ENCODE measurements at regions not wholly inside any gene's neighbourhood (a gene's known extent, or its start where the extent isn't known, plus 50 kb on each side); places are given as distances from the start of the nearest gene placed in this dataset.

DNA sequence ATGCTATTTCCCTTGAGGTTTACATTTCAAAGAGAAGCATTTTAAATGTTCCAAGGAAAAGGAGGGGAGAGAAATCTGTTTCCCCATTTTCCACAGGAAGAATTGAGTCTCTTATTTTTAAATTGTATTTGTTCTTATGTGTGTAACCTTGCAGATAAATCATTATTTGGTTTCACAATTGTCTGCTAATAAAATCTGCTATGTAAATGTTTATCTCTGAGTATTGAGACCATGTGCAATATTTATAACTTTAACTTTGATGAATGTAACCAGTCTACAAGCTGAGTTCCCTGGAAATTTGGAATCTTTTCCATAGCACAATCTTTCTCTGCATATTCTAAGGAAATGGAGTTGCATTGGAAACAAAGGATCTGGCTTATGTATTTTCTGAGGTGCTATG, 209.6 kb downstream of the PTBP2 start:
- Histone ChIP-seq H3K9ac (ENCODE audit: low read depth, low read length) (no peak overlapping the region), H3K4me1 (ENCODE audit: insufficient read depth, low read length) (no peaks in the 10 kb centered on the region), H3K36me3 (ENCODE audit: insufficient read depth, low read length) (no peaks in the 10 kb centered on the region)

DNA sequence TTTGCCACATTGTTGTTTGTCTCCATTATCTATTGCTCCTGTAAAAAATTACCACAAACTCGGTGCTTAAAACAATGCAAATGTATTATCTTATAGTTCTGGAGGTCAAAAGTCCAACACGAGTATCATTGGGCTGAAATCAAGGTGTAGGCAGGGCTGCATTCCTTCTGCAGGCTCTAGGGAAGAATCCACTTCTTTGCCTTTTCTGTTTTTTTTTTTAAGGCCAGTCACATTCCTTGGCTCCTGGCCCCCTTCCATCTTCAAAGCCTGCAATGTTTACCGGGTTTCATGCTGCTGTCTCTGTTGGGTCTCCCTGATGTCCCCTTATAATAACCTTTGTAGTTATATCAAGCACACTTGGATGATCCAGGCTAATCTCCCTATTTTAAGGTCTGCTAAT, 212.7 kb downstream of the PTBP2 start:
- no peaks in the 10 kb centered on the region for H3K9me3 ChIP-seq (ENCODE audit: control insufficient read depth, insufficient read depth, low read length)
- H3K36me3 ChIP-seq (ENCODE audit: insufficient read depth, low read length), result no peaks in the 10 kb centered on the region
- no peak overlapping the region for H3K9ac ChIP-seq (ENCODE audit: low read depth, low read length)
- no peaks in the 10 kb centered on the region for H3K4me1 ChIP-seq (ENCODE audit: insufficient read depth, low read length)

More for the DNA sequence above, 209.6 kb downstream of the PTBP2 start:
- no peaks in the 10 kb centered on the region for H3K9me3 ChIP-seq (ENCODE audit: control insufficient read depth, insufficient read depth, low read length)

- Histone ChIP-seq H3K36me3 (ENCODE audit: insufficient read depth, low read length) (no peaks in the 10 kb centered on the region), H3K9me3 (ENCODE audit: control insufficient read depth, insufficient read depth, low read length) (no peaks in the 10 kb centered on the region), H3K9ac (ENCODE audit: low read depth, low read length) (no peak overlapping the region), H3K4me1 (ENCODE audit: insufficient read depth, low read length) (no peaks in the 10 kb centered on the region)
Observed at GRCh38 chr1:96944432-96945092, 223.0 kb downstream of the PTBP2 start.

DNA sequence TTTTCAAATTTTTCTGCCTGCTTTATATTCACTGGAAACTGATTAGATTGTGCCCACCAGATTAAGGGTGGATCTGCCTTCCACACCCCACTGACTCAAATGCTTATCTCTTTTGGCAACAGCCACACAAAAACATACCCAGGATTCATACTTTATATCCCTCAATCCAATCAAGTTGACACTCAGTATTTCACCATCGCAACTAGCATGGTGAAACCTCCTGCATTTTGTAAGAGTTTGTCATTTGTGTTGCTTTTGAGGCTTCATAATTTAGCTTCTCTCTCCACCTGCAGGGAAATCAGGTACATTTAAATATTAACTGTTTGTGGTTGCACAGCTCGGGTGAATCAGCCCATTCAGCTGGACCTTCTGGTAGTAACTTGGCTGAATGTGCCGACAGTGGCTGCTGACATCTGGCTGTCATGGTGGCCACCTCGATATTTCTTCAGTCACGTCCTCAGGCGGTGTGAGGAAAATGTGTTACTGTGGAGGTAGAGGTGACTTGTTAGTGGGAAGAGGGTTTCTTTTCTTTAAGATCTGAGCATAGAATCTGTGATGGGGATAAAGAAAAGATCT, 224.0 kb downstream of the PTBP2 start:
- Histone ChIP-seq H3K9me3 (ENCODE audit: control insufficient read depth, insufficient read depth, low read length) (no peaks in the 10 kb centered on the region), H3K9ac (ENCODE audit: low read depth, low read length) (no peak overlapping the region)

GRCh38 chr1:96955307-96956012, 233.9 kb downstream of the PTBP2 start:
- H3K36me3 ChIP-seq (ENCODE audit: insufficient read depth, low read length), result no peaks in the 10 kb centered on the region
- no peak overlapping the region for H3K9ac ChIP-seq (ENCODE audit: low read depth, low read length)
- no peaks in the 10 kb centered on the region for H3K4me1 ChIP-seq (ENCODE audit: insufficient read depth, low read length)
- no peaks in the 10 kb centered on the region for H3K9me3 ChIP-seq (ENCODE audit: control insufficient read depth, insufficient read depth, low read length)

More for the DNA sequence above, 224.0 kb downstream of the PTBP2 start:
- Histone ChIP-seq H3K36me3 (ENCODE audit: insufficient read depth, low read length) (no peaks in the 10 kb centered on the region), H3K4me1 (ENCODE audit: insufficient read depth, low read length) (no peaks in the 10 kb centered on the region)

GRCh38 chr1:96962216-96962615, 240.6 kb downstream of the PTBP2 start:
- Histone ChIP-seq H3K4me1 (ENCODE audit: insufficient read depth, low read length) (no peaks in the 10 kb centered on the region), H3K9me3 (ENCODE audit: control insufficient read depth, insufficient read depth, low read length) (no peaks in the 10 kb centered on the region), H3K36me3 (ENCODE audit: insufficient read depth, low read length) (no peaks in the 10 kb centered on the region)

DNA sequence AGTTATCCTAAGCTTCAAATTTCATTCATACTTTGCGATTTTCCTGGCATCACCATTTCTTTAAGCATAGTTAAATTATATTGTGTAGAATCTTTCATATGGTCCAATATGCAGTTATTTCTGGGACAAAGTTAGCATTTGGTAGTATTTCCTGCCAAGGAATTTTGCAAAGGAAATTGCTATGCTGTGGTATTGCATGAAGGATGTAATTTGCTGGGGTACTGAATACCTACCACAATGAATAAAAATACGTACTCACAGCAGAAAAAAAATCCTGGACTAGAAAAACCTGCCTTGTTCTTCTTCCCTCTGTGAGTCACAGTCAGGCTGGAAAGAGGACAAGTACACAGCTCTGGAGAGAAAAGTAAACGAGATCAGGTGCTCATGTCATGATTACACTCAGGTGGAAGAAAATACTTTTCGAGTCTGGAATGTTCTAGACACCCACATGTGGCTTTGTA, 241.2 kb downstream of the PTBP2 start:
- Histone ChIP-seq H3K9me3 (ENCODE audit: control insufficient read depth, insufficient read depth, low read length) (no peaks in the 10 kb centered on the region), H3K36me3 (ENCODE audit: insufficient read depth, low read length) (no peaks in the 10 kb centered on the region), H3K9ac (ENCODE audit: low read depth, low read length) (no peak overlapping the region), H3K4me1 (ENCODE audit: insufficient read depth, low read length) (no peaks in the 10 kb centered on the region)

More at GRCh38 chr1:96962216-96962615, 240.6 kb downstream of the PTBP2 start:
- no peak overlapping the region for H3K9ac ChIP-seq (ENCODE audit: low read depth, low read length)

DNA sequence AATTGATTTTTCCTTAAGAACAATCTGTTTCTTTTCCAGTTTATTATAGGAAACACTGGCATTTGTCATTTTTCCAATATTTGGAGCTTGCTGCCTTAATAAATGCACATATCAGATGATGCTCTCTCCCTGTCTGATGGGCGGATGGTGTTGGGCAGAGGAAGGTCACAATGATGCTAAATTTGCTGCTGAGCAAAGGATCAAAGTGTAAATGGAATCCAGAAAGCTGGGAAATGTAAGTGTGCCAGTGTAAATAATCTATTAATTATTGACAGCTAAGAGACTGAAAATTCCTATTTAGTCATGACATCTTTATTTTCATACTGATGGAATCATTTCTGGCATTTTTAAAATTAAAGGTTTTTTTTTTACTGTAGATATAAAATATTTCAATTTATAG, 243.2 kb downstream of the PTBP2 start:
- no peaks in the 10 kb centered on the region for H3K36me3 ChIP-seq (ENCODE audit: insufficient read depth, low read length)
- H3K9me3 ChIP-seq (ENCODE audit: control insufficient read depth, insufficient read depth, low read length), result no peaks in the 10 kb centered on the region
- H3K4me1 ChIP-seq (ENCODE audit: insufficient read depth, low read length), result no peaks in the 10 kb centered on the region
- H3K9ac ChIP-seq (ENCODE audit: low read depth, low read length), result no peak overlapping the region

GRCh38 chr1:96966536-96967138, 245.1 kb downstream of the PTBP2 start:
- H3K9me3 ChIP-seq (ENCODE audit: control insufficient read depth, insufficient read depth, low read length), result no peaks in the 10 kb centered on the region
- H3K36me3 ChIP-seq (ENCODE audit: insufficient read depth, low read length), result no peaks in the 10 kb centered on the region
- no peaks in the 10 kb centered on the region for H3K4me1 ChIP-seq (ENCODE audit: insufficient read depth, low read length)
- H3K9ac ChIP-seq (ENCODE audit: low read depth, low read length), result peak overlapping the region; percentile 45; the same call in 1 of the 2 replicates

- no peak overlapping the region for H3K9ac ChIP-seq (ENCODE audit: low read depth, low read length)
- H3K36me3 ChIP-seq (ENCODE audit: insufficient read depth, low read length), result no peaks in the 10 kb centered on the region
- no peaks in the 10 kb centered on the region for H3K9me3 ChIP-seq (ENCODE audit: control insufficient read depth, insufficient read depth, low read length)
- no peaks in the 10 kb centered on the region for H3K4me1 ChIP-seq (ENCODE audit: insufficient read depth, low read length)
Observed at GRCh38 chr1:96967311-96967710, 245.7 kb downstream of the PTBP2 start.

- Histone ChIP-seq H3K9me3 (ENCODE audit: control insufficient read depth, insufficient read depth, low read length) (no peaks in the 10 kb centered on the region), H3K36me3 (ENCODE audit: insufficient read depth, low read length) (no peaks in the 10 kb centered on the region), H3K9ac (ENCODE audit: low read depth, low read length) (no peak overlapping the region), H3K4me1 (ENCODE audit: insufficient read depth, low read length) (no peaks in the 10 kb centered on the region)
Observed at GRCh38 chr1:96968541-96968940, 247.0 kb downstream of the PTBP2 start.

DNA sequence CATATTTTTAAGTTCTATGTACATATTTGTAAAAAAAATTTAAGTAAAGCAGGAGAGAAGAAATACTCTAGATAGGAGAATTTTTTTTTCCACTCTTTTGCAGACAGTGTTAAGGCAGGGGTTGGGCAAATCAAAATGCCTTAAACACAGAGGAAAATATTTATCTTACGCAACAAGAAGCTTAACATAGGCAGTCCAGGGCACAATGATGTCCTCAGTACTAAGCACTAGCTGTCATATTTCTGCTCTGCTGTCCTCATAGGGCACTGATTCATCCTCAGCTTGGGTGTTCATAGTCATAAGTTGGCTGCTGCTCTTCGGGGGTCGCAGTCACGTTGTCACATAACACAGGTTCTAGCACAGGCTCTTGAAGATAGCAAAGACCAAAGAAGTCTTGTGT, 247.4 kb downstream of the PTBP2 start:
- Histone ChIP-seq H3K9me3 (ENCODE audit: control insufficient read depth, insufficient read depth, low read length) (no peaks in the 10 kb centered on the region), H3K36me3 (ENCODE audit: insufficient read depth, low read length) (no peaks in the 10 kb centered on the region), H3K4me1 (ENCODE audit: insufficient read depth, low read length) (no peaks in the 10 kb centered on the region), H3K9ac (ENCODE audit: low read depth, low read length) (no peak overlapping the region)

- no peaks in the 10 kb centered on the region for H3K36me3 ChIP-seq (ENCODE audit: insufficient read depth, low read length)
- no peak overlapping the region for H3K9ac ChIP-seq (ENCODE audit: low read depth, low read length)
- H3K9me3 ChIP-seq (ENCODE audit: control insufficient read depth, insufficient read depth, low read length), result no peaks in the 10 kb centered on the region
- H3K4me1 ChIP-seq (ENCODE audit: insufficient read depth, low read length), result no peaks in the 10 kb centered on the region
Observed at GRCh38 chr1:96969656-96970163, 248.1 kb downstream of the PTBP2 start.

DNA sequence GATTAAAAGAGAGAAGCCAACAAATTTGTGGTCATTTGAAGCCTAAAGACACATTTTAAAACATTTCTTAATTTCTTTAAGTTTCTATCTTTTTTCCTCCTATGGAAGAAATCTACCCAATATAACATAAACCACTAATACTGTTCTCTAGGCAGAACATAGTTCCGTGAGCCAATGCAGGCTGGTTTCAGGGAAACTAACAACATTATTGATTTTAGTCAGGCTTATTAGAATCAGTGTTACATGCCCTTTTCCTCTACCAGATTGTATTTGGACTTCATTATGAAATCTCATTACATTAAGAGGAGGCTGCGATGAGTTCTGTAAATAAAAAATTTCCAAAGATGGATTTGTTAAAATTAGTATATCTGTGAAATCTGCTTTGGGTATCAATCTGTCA, 249.9 kb downstream of the PTBP2 start:
- H3K9me3 ChIP-seq (ENCODE audit: control insufficient read depth, insufficient read depth, low read length), result no peaks in the 10 kb centered on the region
- H3K36me3 ChIP-seq (ENCODE audit: insufficient read depth, low read length), result no peaks in the 10 kb centered on the region
- H3K4me1 ChIP-seq (ENCODE audit: insufficient read depth, low read length), result no peaks in the 10 kb centered on the region
- H3K9ac ChIP-seq (ENCODE audit: low read depth, low read length), result no peak overlapping the region
